ENCODE measurements at regions not wholly inside any gene's neighbourhood (a gene's known extent, or its start where the extent isn't known, plus 50 kb on each side); places are given as distances from the start of the nearest gene placed in this dataset.

- DNase-seq (ENCODE audit: low read depth): no peak
- H3K4me3 ChIP-seq (ENCODE audit: control insufficient read depth, low read depth, low read length): no peak overlapping the region
- no peak for TF ChIP-seq CTCF (conservative IDR thresholded peaks at IDR 0.05; ENCODE audit: control insufficient read depth, insufficient read depth, low read depth, low read length)
Measured at GRCh38 chr2:8587920-8588830, 93.7 kb upstream of the ID2 start.

GRCh38 chr2:8588831-8589191 is 93.0 kb upstream of the ID2 start:
- no peak overlapping the region for H3K4me3 ChIP-seq (ENCODE audit: control insufficient read depth, low read depth, low read length)
- DNase-seq (ENCODE audit: low read depth): no peak
- no peak for TF ChIP-seq CTCF (conservative IDR thresholded peaks at IDR 0.05; ENCODE audit: control insufficient read depth, insufficient read depth, low read depth, low read length)

DNA sequence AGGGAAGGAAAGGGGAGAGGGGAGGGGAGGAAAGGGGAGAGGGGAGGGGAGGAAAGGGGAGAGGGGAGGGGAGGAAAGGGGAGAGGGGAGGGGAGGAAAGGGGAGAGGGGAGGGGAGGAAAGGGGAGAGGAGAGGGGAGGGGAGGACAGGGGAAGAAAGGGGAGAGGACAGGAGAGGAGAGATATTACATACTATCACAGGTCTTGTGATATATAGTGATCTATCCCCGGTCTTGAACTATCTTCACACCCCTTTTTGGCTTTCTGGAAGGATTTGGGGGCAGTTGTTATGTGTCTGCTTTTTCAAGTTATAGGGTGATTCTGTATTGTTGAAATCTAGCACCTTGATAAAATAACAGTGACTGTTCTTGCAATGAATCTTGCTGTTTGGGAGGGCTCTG is 92.1 kb upstream of the ID2 start:
- DNase-seq (ENCODE audit: low read depth): no peak
- no peak overlapping the region for H3K4me3 ChIP-seq (ENCODE audit: control insufficient read depth, low read depth, low read length)
- no peak for TF ChIP-seq CTCF (conservative IDR thresholded peaks at IDR 0.05; ENCODE audit: control insufficient read depth, insufficient read depth, low read depth, low read length)

- no peak overlapping the region for H3K4me3 ChIP-seq (ENCODE audit: control insufficient read depth, low read depth, low read length)
- DNase-seq (ENCODE audit: low read depth): no peak
- no peak for TF ChIP-seq CTCF (conservative IDR thresholded peaks at IDR 0.05; ENCODE audit: control insufficient read depth, insufficient read depth, low read depth, low read length)
Measured at GRCh38 chr2:8590938-8591337, 90.9 kb upstream of the ID2 start.

GRCh38 chr2:8592736-8593135 is 89.1 kb upstream of the ID2 start:
- TF ChIP-seq CTCF (conservative IDR thresholded peaks at IDR 0.05; ENCODE audit: control insufficient read depth, insufficient read depth, low read depth, low read length): no peak

DNA sequence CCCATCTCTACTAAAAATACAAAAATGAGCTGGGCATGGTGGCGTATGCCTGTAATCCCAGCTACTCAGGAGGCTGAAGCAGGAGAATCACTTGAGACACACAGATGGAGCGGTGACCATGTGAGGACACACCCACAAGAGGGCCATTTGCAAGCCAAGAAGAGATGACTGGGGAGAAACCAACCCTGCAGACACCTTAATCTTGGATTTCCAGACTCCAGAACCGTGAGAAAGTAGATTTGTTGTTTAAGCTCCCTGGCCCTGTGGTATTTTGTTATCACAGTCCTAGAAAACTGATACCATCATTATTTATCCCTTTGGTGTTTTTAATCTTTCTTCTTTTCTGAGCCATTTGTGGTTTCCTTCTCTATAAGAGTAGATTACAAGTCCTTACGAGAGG is 88.6 kb upstream of the ID2 start:
- no peak for TF ChIP-seq CTCF (conservative IDR thresholded peaks at IDR 0.05; ENCODE audit: control insufficient read depth, insufficient read depth, low read depth, low read length)
- H3K4me3 ChIP-seq (ENCODE audit: control insufficient read depth, low read depth, low read length): no peak overlapping the region
- no peak for DNase-seq (ENCODE audit: low read depth)

More at GRCh38 chr2:8592736-8593135, 89.1 kb upstream of the ID2 start:
- DNase-seq (ENCODE audit: low read depth): no peak
- no peak overlapping the region for H3K4me3 ChIP-seq (ENCODE audit: control insufficient read depth, low read depth, low read length)

All from fibroblast of mammary gland (primary cell).